ENCODE measurements at regions not wholly inside any gene's neighbourhood (a gene's known extent, or its start where the extent isn't known, plus 50 kb on each side); places are given as distances from the start of the nearest gene placed in this dataset.
"Not testable (repeated sequence)": the region's sequence is repeated elsewhere in the genome, so short reads cannot be mapped to it uniquely, and the experiment has no call there.

DNA sequence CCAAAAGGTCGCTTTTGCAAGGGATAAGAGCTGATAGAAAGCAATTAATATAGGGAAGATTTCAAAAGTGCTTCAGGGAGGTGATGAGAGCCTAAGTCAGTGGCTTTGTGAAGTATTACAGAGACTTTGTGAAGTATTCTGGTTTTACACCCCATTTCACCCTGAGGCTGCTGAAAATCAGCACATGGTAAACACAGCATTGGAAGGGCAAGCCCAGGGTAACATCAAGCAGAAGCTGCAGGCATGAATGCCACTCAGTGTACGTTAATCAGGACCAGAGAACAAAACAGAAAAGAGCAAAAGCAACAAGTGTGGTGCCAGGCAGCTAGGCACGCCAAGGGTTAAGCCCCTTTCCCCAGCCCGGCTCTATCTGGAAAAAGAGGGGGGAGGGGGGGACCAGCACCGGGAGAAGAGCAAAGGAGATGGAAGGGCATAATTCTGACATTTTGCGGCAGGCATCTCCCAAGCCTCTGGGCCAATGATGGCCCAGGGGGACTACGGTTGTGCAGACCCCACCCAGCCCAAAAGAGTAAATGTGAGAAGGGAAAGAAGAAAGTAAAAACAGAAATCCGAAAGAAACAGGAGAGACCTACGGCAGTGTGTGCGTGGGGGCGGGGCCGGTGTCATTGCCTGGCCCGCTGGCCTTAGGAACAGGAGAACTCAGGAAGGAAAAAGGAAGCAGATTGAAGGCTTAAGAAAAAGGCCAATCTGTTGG is 58.9 kb downstream of the DHRS2 start:
- peak; percentile 68 for DNase-seq

DNA sequence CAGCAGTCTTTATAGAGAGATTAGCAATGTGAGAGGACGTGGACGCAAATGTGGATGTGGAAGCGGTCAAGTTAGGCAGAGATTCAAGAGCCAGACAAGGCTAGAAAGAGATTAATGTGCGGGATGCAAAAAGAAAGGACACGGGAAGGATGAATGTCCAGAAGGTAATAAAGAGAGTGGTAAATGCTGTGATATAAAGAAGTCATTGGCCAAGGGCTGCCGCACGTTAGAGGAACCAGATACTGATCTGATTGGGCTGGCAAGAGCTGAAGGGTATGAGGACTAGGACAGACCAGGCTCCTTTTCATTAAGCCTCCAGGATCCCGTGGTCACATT is 59.5 kb downstream of the DHRS2 start:
- peak; percentile 80 for DNase-seq

DNA sequence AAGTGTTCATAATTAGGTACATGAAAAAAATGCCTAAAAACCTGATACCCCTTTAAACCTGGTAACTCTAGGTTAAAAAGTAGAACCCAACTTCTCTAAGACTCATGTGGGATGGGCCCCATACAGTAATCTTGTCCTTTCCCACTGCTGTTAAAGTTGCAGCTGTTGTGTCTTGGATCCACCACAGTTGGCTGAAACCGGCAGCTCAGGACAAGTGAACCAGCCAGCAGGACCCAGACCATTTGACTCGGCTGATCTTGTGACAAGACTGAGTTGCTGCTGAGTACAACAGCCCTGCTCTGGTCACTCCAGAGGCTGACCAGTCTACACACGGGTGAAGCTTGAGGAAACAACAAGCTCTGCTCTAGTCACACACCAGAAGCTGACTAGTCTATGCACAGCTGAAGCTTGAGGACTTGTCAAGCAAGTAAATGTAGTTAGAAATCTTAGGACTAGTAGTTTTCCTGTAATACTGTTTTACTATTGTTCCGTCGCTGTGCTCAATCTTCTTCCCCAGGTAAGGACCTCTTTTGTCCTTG is 60.6 kb downstream of the DHRS2 start:
- peak; percentile 21 for DNase-seq

DNA sequence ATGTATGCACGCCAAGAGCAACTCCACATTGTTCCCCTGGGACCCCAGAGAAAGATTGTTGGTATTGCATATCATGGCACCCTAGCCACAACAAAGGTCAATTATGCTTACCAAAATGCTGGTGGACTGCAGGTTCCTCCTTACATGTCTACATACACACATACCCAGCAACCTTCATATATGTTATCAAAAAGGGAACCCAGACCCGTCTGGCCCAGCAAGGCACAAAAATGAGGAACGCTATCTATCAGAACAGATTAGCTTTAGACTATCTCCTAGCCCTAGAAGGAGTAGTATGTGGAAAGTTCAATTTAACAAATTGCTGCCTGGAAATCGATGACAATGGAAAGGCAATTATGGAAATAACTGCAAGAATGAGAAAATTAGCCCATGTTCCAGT is 61.5 kb downstream of the DHRS2 start:
- peak; percentile 86 for DNase-seq

DNA sequence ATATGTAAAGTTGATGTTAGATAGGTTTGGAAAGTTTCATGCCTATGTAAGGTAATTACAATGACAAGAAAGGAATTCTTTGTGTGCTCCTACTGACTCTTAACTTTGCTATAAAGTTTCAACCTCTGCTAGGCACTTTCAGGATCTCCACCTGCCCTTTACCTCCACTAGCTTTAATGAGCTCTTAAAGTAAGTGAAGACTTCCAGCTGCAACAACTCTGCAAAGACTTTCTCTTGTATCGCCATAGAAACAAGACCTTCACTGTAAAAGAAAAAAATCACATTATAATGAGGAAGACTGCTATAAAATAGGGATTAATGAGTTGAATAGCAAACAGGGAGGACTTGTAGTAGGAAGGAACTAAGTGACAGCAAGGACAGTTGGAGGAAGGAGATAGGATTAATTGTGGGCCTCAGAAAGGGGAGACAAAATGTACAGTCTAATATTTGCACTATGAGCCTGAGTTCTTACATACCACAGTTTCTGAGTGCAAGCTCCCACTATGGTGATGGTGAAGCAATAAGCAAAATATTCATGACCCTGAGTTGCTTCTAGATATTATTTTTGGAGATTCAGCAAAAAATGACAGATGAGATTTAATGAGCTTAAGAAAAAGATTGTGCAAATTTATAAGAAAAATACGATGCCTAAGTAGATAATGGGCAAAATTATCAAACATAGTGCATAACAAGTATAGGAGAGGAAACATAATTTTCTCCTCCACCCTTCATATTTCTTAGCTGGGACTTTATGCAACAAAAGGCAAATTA is 66.7 kb downstream of the DHRS2 start:
- no peak for DNase-seq

DNA sequence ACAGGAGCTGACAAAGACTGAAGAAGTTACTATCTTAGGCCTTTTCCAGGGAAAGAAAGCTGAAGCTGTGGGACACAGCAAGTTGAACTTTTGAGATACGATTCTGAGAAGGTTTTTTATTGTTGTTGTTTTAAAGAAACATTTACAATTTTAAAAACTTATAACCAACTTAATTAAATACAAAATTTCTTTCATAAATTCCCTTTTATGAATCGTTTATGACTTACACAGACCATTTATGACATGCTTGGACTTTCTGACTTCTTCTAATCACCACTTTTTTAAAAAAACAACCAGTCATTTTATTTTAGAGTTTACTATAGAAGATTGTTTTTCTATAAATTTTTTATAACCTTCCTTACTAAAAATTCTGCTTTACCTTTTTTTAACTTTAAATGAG is 68.7 kb downstream of the DHRS2 start:
- DNase-seq: peak; percentile 44

DNA sequence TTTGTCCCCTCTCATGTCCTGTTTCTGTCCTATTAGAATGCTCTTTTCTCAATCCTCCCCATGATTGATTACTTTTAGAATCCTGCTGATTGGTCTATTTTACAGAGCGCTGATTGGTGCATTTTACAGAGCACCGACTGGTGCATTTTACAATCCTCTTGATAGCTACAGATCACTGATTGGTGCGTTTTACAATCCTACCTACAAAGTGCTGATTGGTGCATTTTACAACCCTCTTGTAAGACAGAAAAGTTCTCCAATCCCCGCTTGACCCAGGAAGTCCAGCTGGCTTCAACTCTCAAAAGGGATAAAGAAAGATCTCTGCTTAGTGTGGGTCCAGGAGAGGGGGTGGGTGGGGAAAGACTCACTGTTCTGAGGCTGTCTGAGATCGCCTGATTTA is 71.3 kb downstream of the DHRS2 start:
- no peak for DNase-seq

DNA sequence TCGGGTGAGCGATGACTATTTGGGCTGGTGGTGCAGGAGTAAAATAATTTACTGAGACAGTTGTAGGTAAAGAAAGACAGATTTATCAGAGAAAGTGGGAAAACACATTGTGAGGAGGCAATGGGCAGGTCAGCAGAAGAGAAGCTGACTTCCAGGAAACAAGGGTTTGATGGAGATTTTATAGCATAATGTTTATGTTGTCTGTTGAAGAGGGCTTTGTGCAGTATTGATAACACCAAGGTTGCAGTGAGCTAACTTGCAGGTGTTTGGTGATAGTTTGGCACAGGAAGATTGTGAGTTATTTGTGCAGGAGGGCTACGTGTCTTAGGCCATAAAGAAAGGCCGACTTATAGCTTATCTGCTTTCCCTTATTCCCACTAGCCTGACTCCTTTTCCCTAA is 72.2 kb downstream of the DHRS2 start:
- DNase-seq: no peak

DNA sequence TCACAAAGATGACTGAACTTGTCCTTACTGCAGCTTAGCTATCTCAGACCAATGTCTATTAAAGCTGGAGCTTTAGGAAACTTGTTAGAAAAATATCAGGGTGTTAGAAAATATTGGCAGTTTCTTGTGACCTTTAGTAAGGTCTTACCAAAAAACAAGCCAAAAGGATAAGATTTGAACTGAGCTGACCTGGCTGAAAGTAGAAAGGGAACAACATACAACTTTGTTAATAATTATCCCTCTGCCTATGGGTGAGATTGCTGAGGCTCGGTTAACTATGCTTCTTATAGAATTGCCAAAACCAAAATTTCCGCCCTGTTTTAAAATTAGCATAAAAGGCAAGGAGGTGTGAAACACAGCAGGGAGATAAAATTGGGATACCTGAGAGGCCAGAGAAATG is 73.8 kb downstream of the DHRS2 start:
- no peak for DNase-seq

DNA sequence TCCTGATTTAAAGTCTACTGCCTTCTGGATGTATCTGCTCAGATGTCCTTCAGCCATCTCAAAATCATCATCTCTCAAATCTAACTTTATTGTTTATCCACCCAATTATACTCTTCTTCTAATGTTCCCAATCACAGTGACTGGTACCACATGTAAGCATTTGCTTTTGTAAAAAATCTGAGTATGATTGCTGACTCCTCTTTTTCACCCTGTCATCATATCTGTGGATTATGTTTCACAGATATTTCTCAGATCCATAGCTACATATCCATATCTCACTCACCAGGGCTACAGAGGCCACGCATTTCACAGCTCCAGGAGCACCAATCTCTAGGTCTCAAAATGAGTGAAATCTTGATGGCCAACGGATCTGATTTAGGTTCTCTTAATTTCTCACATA is 76.1 kb downstream of the DHRS2 start:
- no peak for DNase-seq

DNA sequence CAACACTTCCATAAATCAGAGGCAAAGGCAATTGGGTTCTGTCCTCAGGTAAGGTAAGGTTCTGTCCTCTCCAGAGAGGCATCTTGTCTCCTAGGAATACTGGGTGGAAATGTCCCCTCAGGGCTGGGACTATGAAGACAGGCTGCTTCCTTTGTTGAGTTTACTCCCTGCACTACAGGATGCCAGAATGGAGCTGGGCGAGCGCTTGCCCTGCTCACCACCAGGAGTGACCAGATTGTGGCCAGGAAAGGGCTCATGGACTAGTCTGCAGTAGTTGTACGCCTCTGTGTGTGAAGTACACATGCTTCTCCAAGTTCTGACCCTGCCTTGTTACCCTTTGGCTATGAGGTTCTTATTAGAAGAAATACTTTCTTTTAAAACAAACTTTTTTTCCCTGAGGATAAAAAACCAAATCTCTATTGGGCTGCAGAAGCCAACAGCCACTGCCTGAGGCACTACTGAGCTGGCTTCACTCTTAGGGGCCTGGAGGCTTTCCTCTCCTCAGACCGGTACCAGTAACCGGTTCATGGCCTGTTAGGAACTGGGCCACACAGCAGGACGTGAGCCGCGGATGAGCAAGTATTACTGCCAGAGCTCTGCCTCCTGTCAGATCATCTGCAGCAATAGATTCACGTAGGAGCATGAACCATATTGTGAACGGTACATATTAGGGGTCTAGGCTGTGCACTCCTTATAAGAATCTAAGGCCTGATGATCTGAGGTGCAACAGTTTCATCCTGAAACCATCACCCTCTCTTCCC is 83.2 kb downstream of the DHRS2 start:
- DNase-seq: no peak

DNA sequence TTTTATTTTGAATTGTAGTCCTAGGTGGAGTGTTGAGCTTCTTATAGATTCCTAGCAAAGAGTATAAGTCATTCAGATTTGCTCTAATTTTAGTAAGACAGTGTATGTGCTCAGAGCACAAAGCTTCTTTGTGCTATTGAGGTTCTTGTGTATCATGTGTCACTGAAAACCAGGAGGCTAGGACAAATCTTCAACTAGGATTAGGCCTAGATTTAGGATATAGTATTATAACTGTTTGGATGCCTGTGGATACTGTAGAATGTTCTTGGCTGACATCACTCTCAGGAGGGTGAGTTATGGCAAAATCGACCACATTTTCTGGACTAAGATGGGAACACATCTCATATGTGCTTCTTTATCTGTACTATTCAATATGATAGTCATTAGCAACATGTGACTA is 86.5 kb downstream of the DHRS2 start:
- no peak for DNase-seq

DNA sequence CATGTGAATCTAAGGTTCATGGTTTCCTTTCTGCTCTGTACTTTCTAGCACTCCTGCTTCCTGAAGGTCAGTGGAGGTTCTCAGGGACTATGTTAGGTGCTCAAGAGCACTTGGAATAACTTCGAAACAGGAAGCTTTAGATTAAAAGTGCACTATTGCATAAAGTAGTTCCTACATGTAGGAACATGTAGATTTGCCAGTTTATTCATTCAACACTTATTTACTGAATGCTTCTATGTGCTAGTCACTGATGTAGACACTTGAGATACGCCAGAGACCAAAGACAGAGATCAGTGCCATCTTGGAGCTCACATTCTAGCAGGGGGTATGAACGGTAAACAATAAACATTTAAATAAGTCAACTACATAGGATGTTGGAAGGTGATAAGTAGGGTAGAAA is 87.7 kb downstream of the DHRS2 start:
- no peak for DNase-seq

DNA sequence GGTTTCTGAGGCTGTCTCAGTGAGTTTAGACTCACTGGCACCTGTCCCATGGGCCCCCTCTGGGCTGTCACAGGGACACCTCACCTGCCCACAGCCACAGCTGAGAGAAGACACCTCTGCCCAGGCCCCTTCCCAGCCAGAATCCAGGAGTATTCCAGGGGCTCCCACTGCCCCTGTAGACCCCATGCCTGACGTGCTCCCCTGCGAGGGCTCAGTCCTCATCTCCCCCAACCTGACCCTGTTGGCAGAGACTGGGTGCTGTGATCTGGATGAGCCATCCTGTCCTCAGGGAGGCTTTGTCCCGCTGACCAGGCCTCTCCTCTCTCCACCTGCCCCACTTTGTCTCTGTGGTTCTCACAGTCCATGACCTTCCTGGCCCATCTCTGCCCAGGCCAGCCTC is 89.4 kb downstream of the DHRS2 start:
- no peak for DNase-seq

DNA sequence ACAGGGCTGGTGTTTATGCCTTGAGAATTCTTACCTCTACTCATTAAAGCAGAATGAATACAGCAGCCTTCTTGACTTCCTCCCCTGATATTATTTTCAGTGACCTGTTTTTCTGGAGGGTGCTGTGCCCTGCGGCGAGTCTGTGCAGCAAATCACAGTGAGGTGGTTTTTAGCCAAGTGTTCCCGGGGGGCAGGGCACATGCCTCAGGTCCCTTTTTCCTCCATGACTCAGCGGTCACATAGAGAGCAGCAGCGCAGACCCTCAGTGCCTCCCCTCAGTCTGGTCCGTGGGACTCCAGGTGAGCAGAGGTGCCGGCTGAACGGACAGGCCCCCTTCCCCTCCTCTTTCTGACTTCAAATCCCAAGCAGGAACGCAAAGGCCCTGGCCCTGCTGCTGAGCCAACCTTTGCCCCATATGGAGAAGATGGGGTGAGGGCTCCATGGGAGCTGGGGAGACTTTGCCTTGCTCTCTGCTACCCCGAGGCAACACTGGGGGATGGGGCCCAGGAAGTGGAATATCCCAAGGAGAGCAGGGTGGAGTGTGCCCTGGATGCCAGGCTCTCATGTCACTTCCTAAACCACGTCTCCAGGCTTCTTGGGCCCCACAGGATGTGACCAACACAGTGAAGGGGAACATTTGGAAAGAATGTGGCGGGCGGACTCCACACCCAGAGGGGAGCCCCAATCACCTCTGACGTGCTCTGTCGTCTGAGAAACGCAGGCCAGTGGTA is 90.0 kb downstream of the DHRS2 start:
- no peak for DNase-seq

DNA sequence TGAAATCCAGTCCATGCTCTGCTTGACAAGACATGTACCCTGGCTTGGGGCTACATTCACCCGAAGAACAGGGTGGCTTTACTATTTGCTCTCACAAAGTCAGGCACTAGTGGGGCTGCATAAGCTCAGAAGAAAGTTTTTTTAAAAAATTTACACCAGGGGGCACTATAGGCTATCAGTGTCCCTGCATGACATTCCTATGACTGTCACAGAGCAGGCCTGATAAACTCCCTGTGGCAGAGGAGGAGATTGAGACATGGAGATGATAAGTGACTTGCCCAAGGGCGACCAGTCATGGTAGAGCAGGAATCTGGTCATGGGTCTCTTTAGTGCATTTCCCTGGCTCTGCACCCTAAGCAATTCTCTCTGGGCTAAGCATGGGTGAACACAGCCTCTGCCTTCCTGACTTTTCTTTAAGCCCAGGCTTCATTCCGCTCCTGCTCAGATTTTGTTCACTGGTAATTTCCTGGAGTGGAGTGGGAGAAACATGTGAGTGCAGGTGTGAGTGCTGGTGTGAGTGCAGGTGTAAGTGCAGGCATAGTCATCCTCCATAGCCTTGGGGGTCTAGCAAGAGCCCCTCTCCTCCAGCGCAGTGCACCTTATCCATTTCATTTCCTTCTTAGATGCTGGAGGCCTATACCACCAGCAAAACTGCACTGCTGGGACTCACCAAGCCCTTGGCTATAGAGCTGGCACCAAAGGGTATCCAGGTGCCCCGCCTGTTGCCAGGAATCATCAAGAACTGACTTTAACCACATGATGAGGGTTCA is 91.6 kb downstream of the DHRS2 start:
- DNase-seq: peak; percentile 68

DNA sequence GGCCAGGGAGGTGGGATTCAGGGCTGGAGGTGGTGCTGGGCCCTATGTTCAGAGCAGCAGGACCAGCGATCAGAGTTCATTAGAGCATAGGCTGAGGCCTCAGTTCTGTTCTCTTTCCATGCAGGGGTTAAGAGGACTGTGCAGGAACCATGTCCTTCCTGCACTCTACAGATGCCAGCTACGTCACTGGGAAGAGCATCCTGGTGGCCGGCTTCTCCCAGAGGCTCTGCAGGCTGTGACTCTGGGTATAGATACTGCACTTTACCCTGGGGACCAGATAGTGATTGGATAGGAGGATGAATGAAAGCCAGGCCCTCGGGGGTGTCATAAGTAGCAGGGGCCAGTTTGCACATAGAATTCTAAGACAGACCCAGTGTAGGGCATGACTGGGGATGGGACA is 92.6 kb downstream of the DHRS2 start:
- no peak for DNase-seq

DNA sequence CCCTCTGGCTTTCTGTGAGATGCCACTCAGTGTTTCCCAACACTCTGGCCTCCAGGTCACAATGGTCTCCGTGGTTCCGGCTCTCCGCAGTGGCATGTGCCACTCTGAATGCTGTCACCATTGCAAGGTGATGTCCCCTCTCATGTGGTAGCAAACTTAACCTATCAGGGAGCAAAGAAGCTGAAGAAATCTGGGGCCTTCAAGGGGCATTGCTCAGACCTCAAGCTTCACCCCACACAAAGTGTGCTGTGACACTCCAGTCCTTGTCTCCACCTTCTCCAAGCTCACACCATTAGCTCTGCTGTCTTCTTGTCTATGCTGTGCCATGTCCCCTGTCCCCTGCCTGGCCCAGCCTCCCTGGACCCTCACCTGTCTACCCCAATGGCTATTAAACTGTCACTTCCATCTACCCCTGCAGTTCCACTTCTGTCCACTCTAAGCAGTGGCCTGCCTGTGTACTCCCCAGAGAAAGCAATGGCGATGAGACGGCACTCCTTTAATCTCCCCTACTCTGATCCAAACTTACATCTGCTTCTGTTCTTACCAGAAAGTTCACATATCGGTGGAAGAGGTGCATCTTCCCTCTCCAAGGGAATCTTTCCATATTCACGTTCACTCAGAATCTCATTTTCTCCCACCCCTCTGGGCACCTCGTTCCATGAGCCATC is 93.7 kb downstream of the DHRS2 start:
- peak; percentile 27 for DNase-seq

DNA sequence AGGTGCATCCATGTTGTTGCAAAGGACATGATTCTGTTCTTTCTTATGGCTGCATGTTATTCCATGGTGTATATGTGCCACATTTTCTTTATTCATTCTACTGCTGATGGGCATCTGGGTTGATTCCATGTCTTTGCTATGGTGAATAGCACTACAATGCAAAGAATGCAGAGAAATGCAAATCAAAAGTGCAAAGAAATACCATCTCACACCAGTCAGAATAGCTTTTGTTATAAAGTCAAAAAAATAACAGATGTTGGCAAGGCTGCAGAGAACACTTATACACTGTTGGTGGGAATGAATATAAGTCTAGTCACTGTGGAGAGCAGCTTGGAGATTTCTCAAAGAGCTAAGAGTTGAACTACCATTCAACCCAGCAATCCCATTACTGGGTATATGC is 99.2 kb downstream of the DHRS2 start:
- no peak for DNase-seq

DNA sequence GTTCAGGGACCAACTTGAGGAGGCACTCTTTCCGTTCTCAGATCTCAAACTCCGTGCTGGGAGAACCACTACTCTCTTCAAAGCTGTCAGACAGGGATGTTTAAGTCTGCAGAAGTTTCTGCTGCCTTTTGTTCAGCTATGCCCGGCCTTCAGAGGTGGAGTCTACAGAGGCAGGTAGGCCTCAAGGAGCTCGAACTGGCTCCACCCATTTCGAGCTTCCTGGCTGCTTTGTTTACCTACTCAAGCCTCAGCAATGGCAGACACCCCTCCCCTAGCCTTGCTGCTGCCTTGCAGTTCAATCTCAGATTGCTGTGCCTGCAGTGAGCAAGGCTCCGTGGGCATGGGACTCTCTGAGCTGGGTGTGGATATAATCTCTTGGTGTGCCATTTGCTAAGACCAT is 108.2 kb downstream of the DHRS2 start:
- not testable (repeated sequence) for DNase-seq

DNA sequence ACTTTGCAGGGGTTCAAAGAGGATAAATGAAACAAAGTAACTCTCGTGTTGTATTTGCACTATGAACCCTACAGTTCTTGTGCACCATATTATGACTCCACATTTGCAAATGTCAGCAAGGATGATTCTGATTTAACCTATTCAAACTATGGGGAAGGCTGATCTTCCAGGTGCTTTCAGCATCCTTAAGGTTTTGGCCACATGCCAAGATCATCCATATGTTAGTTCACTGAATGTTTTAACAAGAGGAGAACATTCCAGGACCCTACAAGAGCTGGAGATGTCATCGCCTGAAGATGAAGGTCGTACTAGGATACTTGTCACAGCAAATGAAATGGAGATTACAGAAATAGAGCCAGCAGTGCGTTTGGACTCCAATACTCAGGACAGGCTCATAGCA is 114.2 kb downstream of the DHRS2 start:
- no peak for DNase-seq

DNA sequence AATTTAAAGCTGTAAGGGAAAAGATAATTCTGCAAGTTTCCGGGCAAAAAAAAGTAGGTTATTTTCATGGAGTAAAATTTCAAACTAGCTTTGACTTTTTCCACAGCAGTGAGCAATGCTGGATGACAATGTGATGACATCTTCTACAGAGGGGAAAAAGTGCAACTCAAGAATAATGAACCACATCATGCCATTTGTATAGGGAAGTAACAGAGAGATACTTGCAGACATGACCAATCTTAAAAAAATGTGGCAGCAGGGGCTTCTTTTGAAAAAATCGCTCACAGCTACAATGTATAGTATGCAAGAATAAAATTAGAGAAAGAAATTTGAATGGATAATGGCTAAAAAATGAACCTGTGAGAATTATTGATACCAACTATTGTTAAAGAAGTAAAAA is 115.5 kb downstream of the DHRS2 start:
- DNase-seq: no peak
